ENCODE measurements at regions not wholly inside any gene's neighbourhood (a gene's known extent, or its start where the extent isn't known, plus 50 kb on each side); places are given as distances from the start of the nearest gene placed in this dataset.
"Not testable (repeated sequence)": the region's sequence is repeated elsewhere in the genome, so short reads cannot be mapped to it uniquely, and the experiment has no call there.

GRCh38 chr3:125840465-125840864 is 128.5 kb upstream of the ROPN1B start:
- not testable (repeated sequence) for TF ChIP-seq CTCF, POLR2A (IDR thresholded peaks at IDR 0.05)

All from heart left ventricle (tissue), 13 donors.